OCI-LY1 (cell line): ENCODE measurements at regions not wholly inside any gene's neighbourhood (a gene's known extent, or its start where the extent isn't known, plus 50 kb on each side); places are given as distances from the start of the nearest gene placed in this dataset.

Experiments used
- H2AFZ ChIP-seq: fragments of 200-600 bp; sonication (generic), shearing (Covaris generic); 2 replicates; pipeline ENCODE4 v1.6.0; 2014; ENCODE audit warnings: antibody characterized with exemption, mild to moderate bottlenecking, low read length
- H3F3A ChIP-seq: fragments of 200-600 bp; sonication (generic), shearing (Covaris generic); 2 replicates; pipeline ENCODE4 v1.6.0; 2014; ENCODE audit warnings: mild to moderate bottlenecking, antibody characterized with exemption, low read length, moderate library complexity; ENCODE audit not compliant: insufficient read depth
- H3K27ac ChIP-seq: fragments of 200-600 bp; sonication (generic); 2 replicates; pipeline ENCODE4 v1.5.1; 2014; ENCODE audit warnings: low read length, mixed run types, mild to moderate bottlenecking, low read depth; ENCODE audit not compliant: poor library complexity, severe bottlenecking
- H3K27me3 ChIP-seq: fragments of 200-600 bp; sonication (generic); 2 replicates; pipeline ENCODE4 v1.6.0; 2014; ENCODE audit warnings: antibody characterized with exemption, mild to moderate bottlenecking, low read length, moderate library complexity; ENCODE audit not compliant: insufficient read depth
- H3K36me3 ChIP-seq: fragments of 200-600 bp; sonication (generic); 2 replicates; pipeline ENCODE4 v1.6.1; 2014; ENCODE audit warnings: mild to moderate bottlenecking, antibody characterized with exemption, low read length, moderate library complexity, mixed read lengths; ENCODE audit not compliant: insufficient read depth
- H3K4me1 ChIP-seq: fragments of 200-600 bp; sonication (generic); 2 replicates; pipeline ENCODE4 v1.5.1; 2014; ENCODE audit warnings: mild to moderate bottlenecking, low read length, moderate library complexity; ENCODE audit not compliant: insufficient read depth, severe bottlenecking
- H3K4me2 ChIP-seq: fragments of 200-600 bp; sonication (generic), shearing (Covaris generic); 2 replicates; pipeline ENCODE4 v1.6.1; 2014; ENCODE audit warnings: low read length
- H3K4me3 ChIP-seq: fragments of 200-600 bp; sonication (generic); 2 replicates; pipeline ENCODE4 v1.5.1; 2014; ENCODE audit warnings: low read length, low read depth, mild to moderate bottlenecking, mixed read lengths; ENCODE audit not compliant: poor library complexity, severe bottlenecking
- H3K79me2 ChIP-seq: fragments of 200-600 bp; shearing (Covaris generic); 2 replicates; pipeline ENCODE4 v1.6.1; 2016; ENCODE audit warnings: mixed run types, low read length, mixed read lengths; ENCODE audit not compliant: insufficient read depth
- H3K9ac ChIP-seq: fragments of 200-600 bp; sonication (generic), shearing (Covaris generic); 2 replicates; pipeline ENCODE4 v1.6.1; 2014; ENCODE audit warnings: mild to moderate bottlenecking, low read length, mixed read lengths
- H3K9me2 ChIP-seq: fragments of 200-600 bp; sonication (generic), shearing (Covaris generic); 2 replicates; pipeline ENCODE4 v1.6.1; 2014; ENCODE audit warnings: low read depth, mild to moderate bottlenecking, low read length, mixed read lengths
- H3K9me3 ChIP-seq: fragments of 200-600 bp; shearing (Covaris generic); 2 replicates; pipeline ENCODE4 v1.6.1; 2014; ENCODE audit warnings: low read length, mixed read lengths
- H4K20me1 ChIP-seq: fragments of 200-600 bp; sonication (generic), shearing (Covaris generic); 2 replicates; pipeline ENCODE4 v1.6.0; 2016; ENCODE audit warnings: mild to moderate bottlenecking, low read length; ENCODE audit not compliant: insufficient read depth
- EZH2 ChIP-seq: fragments of 200-600 bp; sonication (generic), shearing (Covaris generic); IDR thresholded peaks from 2 replicates; pipeline ENCODE4 v1.8.0; 2017; ENCODE audit warnings: borderline replicate concordance, mixed run types, mild to moderate bottlenecking, antibody characterized with exemption, low read length, moderate library complexity, mixed read lengths
- TF ChIP-seq, protein P1 (sequence below): fragments of 200-600 bp; sonication (generic), shearing (Covaris generic); IDR thresholded peaks from 2 replicates; pipeline ENCODE4 v1.5.1; 2017; ENCODE audit warnings: mild to moderate bottlenecking, antibody characterized with exemption, low read length, moderate library complexity, mixed read lengths

DNA sequence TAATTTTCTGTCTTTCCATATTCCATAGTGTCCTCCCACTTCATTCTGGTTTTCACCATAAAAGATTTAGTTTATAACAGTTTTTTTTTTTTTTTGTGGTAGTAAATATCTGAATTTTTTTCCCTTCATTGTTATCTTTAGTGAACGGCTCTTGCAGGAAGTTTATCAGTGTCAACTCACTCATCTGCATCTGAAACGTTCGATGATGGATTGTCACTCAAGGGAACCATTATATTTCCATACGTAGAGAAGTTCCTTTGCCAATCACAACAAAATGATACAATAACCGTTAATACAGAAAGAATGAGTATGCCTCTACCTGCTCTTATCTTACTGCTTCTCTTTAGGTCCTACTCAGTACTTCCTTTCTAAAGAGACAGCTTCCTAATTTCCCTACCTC is 651.2 kb upstream of the KCNMB2 start:
- no peak for TF ChIP-seq EZH2
- TF ChIP-seq, protein P1, sequence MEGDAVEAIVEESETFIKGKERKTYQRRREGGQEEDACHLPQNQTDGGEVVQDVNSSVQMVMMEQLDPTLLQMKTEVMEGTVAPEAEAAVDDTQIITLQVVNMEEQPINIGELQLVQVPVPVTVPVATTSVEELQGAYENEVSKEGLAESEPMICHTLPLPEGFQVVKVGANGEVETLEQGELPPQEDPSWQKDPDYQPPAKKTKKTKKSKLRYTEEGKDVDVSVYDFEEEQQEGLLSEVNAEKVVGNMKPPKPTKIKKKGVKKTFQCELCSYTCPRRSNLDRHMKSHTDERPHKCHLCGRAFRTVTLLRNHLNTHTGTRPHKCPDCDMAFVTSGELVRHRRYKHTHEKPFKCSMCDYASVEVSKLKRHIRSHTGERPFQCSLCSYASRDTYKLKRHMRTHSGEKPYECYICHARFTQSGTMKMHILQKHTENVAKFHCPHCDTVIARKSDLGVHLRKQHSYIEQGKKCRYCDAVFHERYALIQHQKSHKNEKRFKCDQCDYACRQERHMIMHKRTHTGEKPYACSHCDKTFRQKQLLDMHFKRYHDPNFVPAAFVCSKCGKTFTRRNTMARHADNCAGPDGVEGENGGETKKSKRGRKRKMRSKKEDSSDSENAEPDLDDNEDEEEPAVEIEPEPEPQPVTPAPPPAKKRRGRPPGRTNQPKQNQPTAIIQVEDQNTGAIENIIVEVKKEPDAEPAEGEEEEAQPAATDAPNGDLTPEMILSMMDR = no peak
- Histone ChIP-seq H3K27me3 (no peaks in the 10 kb centered on the region), H3K4me2 (no peak overlapping the region), H3K9ac (no peak overlapping the region), H3K4me1 (no peaks in the 10 kb centered on the region), H3K79me2 (no peaks in the 10 kb centered on the region), H4K20me1 (no peaks in the 10 kb centered on the region), H3K4me3 (no peak overlapping the region), H3K9me2 (no peaks in the 10 kb centered on the region), H3K27ac (no peak overlapping the region), H3K36me3 (no peaks in the 10 kb centered on the region), H2AFZ (no peak overlapping the region), H3F3A (no peaks in the 10 kb centered on the region), H3K9me3 (no peaks in the 10 kb centered on the region)

DNA sequence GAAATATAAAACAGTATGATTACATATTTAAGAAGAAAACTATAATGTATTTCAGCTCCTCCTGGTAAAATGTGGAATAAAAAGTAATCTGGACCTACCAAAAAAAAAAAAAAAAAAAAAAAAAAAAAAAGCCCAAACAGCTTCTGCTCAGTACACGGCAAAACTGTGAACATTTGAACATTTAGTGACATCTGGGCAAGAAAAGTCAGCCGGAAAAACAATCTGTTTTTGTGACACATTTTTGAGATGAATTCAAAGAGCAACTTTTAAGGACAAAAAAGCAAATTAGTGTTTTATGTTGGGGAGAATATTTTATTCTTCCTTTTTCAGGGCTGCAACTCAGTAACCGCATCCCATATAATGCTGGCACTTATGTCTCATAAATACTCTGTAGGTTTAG is 649.7 kb upstream of the KCNMB2 start:
- H3K36me3 ChIP-seq = no peaks in the 10 kb centered on the region
- H3K27ac ChIP-seq = no peak overlapping the region
- no peaks in the 10 kb centered on the region for H3K79me2 ChIP-seq
- H3K9ac ChIP-seq = no peak overlapping the region
- no peaks in the 10 kb centered on the region for H3K9me3 ChIP-seq
- TF ChIP-seq, protein P1 = no peak
- TF ChIP-seq EZH2 = no peak
- no peaks in the 10 kb centered on the region for H4K20me1 ChIP-seq
- no peaks in the 10 kb centered on the region for H3F3A ChIP-seq
- no peaks in the 10 kb centered on the region for H3K27me3 ChIP-seq
- H3K4me1 ChIP-seq = no peaks in the 10 kb centered on the region
- H2AFZ ChIP-seq = no peak overlapping the region
- no peak overlapping the region for H3K4me2 ChIP-seq
- no peaks in the 10 kb centered on the region for H3K9me2 ChIP-seq
- H3K4me3 ChIP-seq = no peak overlapping the region

DNA sequence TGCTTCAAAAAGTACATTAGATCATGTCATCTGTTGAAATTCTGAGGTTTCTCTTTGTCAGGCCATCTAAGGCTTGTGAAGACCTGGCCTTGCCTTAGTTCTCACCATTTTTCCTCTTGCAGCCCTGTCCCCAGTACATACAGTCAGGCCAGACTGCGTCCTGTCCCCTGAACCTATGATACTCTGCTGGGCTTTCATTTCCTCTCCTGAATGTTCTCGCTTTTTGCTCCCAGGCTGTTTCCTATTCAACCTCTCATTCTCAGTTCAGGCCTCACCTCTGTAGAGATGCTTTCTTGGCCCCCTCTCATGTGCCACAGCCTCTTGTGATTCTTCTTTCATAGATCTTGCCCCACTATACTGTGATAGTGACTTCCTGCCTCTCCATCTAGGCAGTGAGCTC is 648.8 kb upstream of the KCNMB2 start:
- Histone ChIP-seq H3K27me3 (no peaks in the 10 kb centered on the region), H3K4me2 (no peak overlapping the region), H3K27ac (no peak overlapping the region), H2AFZ (no peak overlapping the region), H3K4me3 (no peak overlapping the region), H3K9me2 (no peaks in the 10 kb centered on the region), H3K36me3 (no peaks in the 10 kb centered on the region), H3K9ac (no peak overlapping the region), H3F3A (no peaks in the 10 kb centered on the region), H4K20me1 (no peaks in the 10 kb centered on the region), H3K9me3 (no peaks in the 10 kb centered on the region), H3K4me1 (no peaks in the 10 kb centered on the region), H3K79me2 (no peaks in the 10 kb centered on the region)
- no peak for TF ChIP-seq EZH2
- TF ChIP-seq, protein P1 = no peak
